Activated T-cell treated with anti-CD3 and anti-CD28 coated beads, Interleukin-2, amount 50 U/mL, for 1 hour (primary cell): ENCODE measurements at regions not wholly inside any gene's neighbourhood (a gene's known extent, or its start where the extent isn't known, plus 50 kb on each side); places are given as distances from the start of the nearest gene placed in this dataset.
"Not testable (repeated sequence)": the region's sequence is repeated elsewhere in the genome, so short reads cannot be mapped to it uniquely, and the experiment has no call there.

Experiments
- DNase-seq: peaks from one replicate; pipeline ENCODE4 v3.0.0-alpha.2; 2020

GRCh38 chr10:111267673-111268072 lies 190.8 kb downstream of the ADRA2A start:
- no peak for DNase-seq

GRCh38 chr10:111273235-111273634 lies 196.4 kb downstream of the ADRA2A start:
- no peak for DNase-seq

- DNase-seq: no peak
Measured at GRCh38 chr10:111273635-111274034, 196.8 kb downstream of the ADRA2A start.

- no peak for DNase-seq
Measured at GRCh38 chr10:111275091-111275490, 198.3 kb downstream of the ADRA2A start.

GRCh38 chr10:111277661-111278060 lies 200.8 kb downstream of the ADRA2A start:
- no peak for DNase-seq

- DNase-seq: no peak
Measured at GRCh38 chr10:111278266-111278665, 201.4 kb downstream of the ADRA2A start.

- no peak for DNase-seq
Measured at GRCh38 chr10:111281516-111281915, 204.7 kb downstream of the ADRA2A start.

GRCh38 chr10:111289461-111289860 lies 212.6 kb downstream of the ADRA2A start:
- no peak for DNase-seq

GRCh38 chr10:111290649-111291048 lies 213.8 kb downstream of the ADRA2A start:
- DNase-seq: no peak

- DNase-seq: no peak
Measured at GRCh38 chr10:111295788-111296187, 219.0 kb downstream of the ADRA2A start.

- DNase-seq: no peak
Measured at GRCh38 chr10:111297351-111297848, 220.6 kb downstream of the ADRA2A start.

GRCh38 chr10:111298031-111298430 lies 221.2 kb downstream of the ADRA2A start:
- DNase-seq: no peak

GRCh38 chr10:111299037-111299436 lies 222.2 kb downstream of the ADRA2A start:
- no peak for DNase-seq

GRCh38 chr10:111303887-111304286 lies 227.1 kb downstream of the ADRA2A start:
- no peak for DNase-seq

- no peak for DNase-seq
Measured at GRCh38 chr10:111316722-111317212, 239.9 kb downstream of the ADRA2A start.

- no peak for DNase-seq
Measured at GRCh38 chr10:111319866-111320265, 243.0 kb downstream of the ADRA2A start.

- no peak for DNase-seq
Measured at GRCh38 chr10:111323389-111323966, 246.6 kb downstream of the ADRA2A start.

- not testable (repeated sequence) for DNase-seq
Measured at GRCh38 chr10:111332174-111332573, 255.3 kb downstream of the ADRA2A start.

- DNase-seq: no peak
Measured at GRCh38 chr10:111335826-111336225, 259.0 kb downstream of the ADRA2A start.

- no peak for DNase-seq
Measured at GRCh38 chr10:111338035-111338434, 261.2 kb downstream of the ADRA2A start.

- no peak for DNase-seq
Measured at GRCh38 chr10:111338805-111339204, 262.0 kb downstream of the ADRA2A start.

- DNase-seq: no peak
Measured at GRCh38 chr10:111344804-111345203, 268.0 kb downstream of the ADRA2A start.

- no peak for DNase-seq
Measured at GRCh38 chr10:111347386-111348013, 270.7 kb downstream of the ADRA2A start.

- DNase-seq: no peak
Measured at GRCh38 chr10:111348076-111348475, 271.2 kb downstream of the ADRA2A start.

- no peak for DNase-seq
Measured at GRCh38 chr10:111354859-111355258, 278.0 kb downstream of the ADRA2A start.
